NCI-H69 (cell line): ENCODE measurements at regions not wholly inside any gene's neighbourhood (a gene's known extent, or its start where the extent isn't known, plus 50 kb on each side); places are given as distances from the start of the nearest gene placed in this dataset.

Experiments used
- DNase-seq: peaks from one replicate; lab custom pipeline; 2025; lab: John Stamatoyannopoulos, UW

DNA sequence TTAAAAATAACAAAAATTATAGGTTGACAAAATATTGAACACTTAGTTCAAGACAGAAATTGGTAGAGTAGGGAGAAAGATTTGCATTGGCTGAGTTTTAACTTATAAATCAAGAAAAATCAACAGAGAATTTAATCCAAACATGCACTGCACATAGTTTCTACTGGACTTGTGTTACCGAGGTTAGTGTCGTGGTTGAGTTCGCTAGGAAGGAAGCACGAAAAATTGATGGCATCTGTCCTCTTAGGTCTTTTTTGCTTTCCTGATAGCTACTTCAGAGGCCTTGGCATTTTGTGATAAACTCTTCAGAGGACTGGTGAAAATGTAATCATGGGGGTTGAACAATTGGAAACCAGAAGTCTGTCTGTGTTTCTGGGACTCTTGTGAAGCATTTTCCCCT, 392.9 kb downstream of the NUAK1 start:
- DNase-seq, result no peak

DNA sequence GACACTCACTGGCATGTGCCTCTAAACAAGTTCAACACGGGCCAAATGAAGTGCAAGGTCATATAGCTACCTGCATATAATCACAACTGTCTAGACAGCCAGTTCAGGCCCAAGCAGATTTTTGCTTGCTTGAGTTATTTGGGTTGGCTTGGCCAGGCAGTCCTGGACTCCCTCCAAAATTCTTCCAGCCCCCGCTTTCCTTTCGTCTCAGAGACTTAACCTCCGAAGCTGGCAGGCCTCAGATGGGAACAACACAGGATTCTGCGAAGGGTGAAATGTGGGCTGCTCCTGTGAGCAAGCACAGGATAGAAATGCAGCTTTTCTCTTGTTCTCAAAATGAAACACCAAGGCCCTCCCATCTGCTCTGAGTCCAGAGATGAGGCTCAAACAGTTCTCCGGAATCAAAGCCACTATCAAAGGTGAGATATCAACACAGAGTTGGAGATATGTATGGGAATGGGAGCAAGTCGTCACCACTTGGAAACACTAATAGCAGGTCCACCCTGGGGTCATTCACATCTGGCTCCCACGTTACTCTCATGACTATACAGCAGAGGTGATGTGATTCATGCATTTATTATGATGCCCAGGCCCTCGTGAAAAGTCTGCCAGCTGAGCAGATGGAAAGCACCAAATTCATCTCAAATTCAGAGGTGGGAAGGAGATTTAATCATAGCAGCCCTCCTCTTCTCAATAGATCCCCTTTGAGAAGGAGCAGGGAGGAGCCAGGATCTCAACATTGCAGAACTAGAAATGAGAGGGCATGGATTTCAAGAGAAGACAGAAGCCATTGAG, 389.8 kb downstream of the NUAK1 start:
- DNase-seq, result no peak

GRCh38 chr12:105750096-105750495, 388.7 kb downstream of the NUAK1 start:
- DNase-seq, result no peak

DNA sequence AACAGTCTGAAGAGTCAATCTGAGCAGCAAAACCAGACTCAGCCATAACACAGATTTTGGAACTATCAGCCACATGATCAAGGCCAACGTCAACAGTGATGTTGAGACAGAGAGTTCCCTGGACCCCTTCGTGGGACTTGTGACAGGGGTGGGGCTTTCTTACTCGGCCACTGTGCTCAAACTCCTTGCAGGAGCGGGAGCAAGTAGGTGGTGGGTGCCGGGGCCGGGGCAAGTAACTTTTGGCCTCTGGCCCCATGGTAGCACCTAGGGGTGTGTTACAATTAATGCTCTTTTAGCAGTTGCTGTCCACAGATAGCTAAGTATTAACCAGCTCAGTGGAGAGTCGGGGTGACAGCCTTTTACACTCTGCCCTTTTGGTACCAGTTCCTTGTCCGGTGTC, 384.4 kb downstream of the NUAK1 start:
- no peak for DNase-seq

- no peak for DNase-seq
Observed at GRCh38 chr12:105756961-105757360, 381.8 kb downstream of the NUAK1 start.

GRCh38 chr12:105759149-105759548, 379.6 kb downstream of the NUAK1 start:
- no peak for DNase-seq

DNA sequence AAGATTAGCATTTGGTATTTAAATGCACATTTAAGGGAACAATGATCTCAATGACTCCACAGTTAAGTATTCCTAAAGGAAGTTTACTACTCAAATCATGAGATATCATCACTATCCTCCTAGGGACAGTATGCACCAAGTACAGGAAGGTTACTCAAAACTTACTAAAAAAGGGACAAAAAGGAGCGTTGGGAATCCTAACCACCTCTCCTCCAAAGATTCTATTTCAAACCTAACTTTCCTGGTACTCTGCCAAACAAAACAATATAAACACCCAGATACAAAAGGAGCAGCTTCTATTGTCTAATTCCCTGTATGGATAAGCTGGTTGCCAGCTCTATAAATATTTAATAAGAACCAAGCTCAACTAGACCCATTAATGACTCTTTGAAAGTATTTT, 377.7 kb downstream of the NUAK1 start:
- DNase-seq, result peak; percentile 8

GRCh38 chr12:105764216-105764835, 374.4 kb downstream of the NUAK1 start:
- no peak for DNase-seq

DNA sequence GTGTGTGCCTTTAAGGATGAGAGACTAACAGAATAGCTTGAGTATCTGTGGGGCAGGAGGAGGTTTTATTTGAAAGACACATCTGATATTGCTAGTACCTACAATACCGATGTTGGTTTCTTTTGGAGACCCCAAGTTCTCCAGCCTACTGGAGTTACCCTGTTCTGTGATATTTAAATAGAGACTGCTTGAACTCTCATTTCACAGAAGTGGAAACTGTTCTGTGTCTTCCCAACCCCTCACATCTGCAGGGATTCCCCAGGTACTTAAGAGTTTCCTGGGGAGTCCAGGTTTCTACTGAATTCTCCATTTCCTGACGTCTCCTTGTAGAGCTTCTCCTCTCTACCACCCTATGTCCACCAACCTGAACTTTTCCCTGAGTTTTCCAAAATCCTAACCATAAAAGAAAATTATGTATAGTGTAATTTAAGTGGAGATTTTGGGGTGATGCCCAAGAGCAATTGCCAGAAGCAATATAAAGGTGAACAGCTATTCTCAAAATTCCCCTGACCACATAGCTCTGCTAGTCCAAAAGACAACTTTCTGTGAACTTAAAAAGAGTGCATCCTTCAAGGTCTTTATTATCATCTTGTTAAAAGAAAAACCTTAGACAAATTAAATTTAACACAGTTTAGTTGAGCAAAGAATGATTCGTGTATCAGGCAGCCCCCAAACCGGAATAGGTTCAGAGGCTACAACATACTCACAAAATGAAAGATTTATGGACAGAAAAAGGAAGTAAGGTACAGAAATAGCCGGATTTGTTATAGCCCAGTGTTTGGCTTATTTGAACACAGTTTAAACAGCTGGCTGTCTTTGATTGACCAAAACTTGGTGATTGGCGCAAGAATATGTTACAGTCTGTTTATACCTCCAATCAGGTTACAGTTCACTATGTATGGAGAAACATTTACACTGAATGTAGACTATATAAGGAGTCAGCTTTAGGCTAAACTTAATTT, 373.4 kb downstream of the NUAK1 start:
- no peak for DNase-seq

DNA sequence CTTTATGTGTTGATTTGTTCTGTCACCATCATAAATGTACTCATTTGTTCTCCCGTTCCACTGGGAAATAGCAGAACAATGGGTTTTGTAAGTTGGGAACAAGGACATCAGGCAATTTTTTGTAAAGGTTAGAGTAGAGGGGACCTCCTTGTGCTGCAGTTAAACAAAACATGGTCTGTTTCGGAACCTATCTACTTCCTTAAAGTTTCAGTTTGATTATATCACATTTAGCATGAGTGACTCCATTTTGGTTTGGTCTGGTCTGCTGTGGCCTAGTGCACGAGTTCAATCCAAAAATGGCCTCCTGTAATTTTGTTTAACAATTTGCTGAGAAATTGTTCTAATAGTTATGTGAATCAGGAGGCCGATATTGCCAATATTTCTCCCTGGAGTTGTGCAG, 372.7 kb downstream of the NUAK1 start:
- DNase-seq, result no peak

- DNase-seq, result no peak
Observed at GRCh38 chr12:105769486-105769885, 369.3 kb downstream of the NUAK1 start.

- no peak for DNase-seq
Observed at GRCh38 chr12:105773471-105773870, 365.3 kb downstream of the NUAK1 start.

DNA sequence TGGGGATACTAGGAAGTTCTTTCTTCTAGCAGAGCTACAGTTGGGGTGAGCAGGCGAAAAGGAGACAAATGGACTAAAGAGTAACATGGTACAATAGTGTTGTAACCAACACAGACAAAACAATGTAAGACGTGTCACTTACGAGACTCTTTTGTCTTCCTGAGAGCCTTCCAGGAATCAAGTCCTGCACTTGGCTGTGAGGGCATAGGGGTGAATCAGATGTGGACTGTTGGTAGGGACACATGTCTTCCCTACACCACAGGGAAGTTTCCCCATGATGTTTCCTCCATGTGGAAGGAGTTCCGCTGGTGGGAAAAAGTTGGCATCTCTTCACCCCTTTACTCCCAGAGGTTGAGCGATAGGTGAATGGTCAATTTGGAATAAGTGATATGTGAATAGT, 364.7 kb downstream of the NUAK1 start:
- no peak for DNase-seq

DNA sequence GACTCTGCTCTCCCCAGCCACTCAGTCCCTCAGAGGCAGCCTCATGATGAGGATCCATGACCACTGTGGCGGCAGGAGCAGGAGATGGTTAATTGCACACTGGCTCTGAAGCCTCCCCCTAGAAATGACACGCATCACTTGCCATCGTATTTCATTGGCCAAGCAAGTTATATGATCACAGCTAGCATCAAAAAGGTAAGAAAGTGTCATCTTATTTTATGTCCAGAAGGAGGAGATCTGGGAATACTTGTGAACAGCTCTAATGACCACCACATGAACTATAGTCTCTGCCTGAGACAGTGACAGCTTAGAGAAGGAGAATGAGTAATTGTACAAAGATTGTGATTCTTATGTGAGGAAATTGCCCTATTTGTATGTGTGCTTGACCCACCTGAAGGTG, 363.4 kb downstream of the NUAK1 start:
- DNase-seq, result peak; percentile 24

DNA sequence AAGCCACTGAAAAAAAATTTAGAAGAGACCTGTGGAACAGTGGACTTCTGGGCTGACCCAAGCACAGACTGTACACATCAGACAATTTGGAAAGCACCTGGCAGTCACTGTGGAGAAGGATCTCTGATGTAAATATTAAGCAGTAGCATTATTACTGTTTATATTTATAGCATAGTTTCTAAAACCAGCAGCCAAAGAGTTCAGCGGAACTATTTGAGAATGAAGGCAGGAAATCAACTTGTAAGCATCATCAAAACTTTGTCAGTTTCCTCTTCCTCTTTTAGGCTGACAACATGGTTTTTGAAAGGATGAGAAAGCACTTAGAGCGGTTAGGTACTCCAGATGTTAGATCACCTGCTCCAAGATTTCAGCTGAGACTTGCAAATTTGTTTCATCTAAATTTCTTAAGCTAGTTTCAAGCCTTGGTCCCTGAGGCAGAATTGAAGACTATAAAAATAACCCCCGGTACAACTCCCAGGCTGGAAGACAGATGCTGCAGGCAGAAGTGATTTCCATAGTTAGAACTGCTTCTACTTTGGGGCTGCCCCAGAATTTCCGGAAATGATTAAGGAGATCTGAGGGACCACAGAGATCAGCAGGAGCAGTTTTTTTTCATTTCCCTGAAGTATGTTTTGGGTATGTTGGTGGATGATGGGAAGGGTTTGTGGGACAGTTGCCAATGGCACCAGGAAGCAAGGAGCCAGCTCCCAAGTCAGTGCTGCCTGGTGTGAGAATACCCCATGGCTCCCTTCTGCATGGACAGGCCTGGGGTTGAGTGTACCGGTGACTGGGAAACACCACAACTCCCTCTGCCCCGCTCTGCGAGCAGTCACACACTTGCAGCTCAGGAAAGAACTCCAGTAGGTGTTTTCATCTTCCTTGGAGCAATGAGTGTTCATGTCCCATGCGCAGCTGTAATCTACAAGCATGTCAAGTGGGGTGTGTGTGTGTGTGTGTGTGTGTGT, 354.5 kb downstream of the NUAK1 start:
- no peak for DNase-seq

DNA sequence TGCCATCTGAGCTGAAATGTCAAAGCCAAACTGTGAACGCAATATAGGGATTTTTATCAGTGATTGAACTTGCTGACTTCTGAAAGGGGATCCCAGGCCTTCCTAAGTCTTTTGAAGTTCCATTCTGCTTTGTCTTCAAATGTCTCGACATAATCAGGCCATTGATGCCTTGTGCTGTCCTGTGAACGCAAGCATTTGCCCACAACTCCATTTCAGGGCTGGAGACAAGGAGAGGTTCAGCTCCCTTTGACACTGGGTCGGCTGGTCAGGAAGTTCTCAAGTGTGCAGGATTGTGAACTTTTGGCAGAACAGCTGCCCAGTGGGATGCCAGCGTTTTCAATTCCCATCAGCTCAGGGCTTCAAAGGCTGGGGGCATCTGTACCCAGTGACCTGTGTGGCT, 345.3 kb downstream of the NUAK1 start:
- no peak for DNase-seq

- no peak for DNase-seq
Observed at GRCh38 chr12:105798256-105798845, 340.4 kb downstream of the NUAK1 start.

DNA sequence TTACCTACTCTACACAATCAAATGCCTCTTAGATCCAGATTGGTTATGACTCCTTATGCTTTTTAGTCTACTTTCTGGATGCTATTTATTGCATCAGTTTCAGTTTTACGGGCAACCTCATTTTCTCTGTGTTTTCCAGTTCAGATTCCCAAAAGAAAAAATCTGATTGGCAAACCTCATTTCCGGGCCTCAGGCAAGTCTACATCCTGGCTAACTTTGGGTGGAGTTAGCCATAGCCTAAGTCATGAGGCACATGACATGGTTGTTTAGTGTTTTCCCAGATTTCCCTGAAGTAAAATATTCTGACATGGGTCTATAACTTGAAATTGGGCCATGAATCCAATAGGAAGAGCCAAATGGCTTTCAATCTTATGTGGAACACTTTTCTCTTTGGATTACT, 339.7 kb downstream of the NUAK1 start:
- DNase-seq, result peak; percentile 27

DNA sequence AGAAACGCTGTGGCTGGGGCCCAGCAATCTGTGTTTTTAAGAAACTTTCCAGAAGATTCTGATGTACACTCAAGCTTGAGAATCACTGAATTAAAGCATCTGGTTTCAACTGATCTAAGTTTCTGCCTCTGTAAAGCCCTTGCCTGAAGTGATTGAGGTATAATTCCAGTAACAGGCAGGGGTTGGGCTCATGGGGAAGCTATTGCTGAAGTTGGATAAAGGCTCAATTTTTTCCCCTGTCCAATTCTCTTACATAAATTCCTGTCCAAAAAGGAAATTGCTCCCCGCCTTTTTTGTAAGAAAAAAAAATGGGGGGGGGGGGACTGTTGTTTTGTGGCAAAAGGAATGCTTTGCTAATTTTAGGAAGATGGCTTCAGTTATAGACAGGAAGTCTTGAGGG, 337.4 kb downstream of the NUAK1 start:
- no peak for DNase-seq

DNA sequence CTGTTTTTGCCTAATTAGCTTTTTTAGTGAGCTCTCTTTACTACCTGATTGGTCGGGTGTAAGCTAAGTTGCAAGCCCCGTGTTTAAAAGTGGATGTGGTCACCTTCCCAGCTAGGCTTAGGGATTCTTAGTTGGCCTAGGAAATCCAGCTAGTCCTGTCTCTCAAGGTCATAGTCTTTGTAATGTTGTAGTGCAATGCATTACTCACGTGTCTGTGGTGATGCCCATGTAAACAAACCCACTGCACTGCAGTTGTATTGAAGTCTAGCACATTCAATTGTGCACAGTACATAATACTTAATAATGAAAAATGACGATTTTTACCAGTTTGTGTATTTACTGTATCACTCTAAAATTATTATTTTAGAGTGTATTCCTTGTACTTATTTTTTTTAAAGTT, 335.5 kb downstream of the NUAK1 start:
- DNase-seq, result no peak
